ENCODE measurements at regions not wholly inside any gene's neighbourhood (a gene's known extent, or its start where the extent isn't known, plus 50 kb on each side); places are given as distances from the start of the nearest gene placed in this dataset.

DNA sequence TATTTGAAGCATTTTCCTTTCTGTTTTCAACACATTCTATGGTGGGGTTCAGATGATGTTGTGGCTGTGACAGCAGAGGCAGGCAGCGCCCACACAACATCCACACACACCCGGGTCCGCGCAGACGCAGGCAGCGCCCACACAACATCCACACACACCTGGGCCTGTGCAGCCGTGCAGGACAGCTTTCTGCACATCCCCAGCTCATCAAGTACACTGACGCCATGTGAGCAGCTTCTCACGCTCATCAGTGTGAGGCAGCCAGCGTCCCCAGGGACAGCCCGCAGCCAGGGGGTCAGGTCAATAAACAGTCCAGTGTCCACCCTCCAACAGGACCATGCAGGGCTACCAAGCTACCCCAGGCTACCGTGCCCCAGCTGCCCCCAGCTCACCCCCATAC lies 272.8 kb upstream of the TCERG1L start:
- no peak for TF ChIP-seq CTCF (conservative IDR thresholded peaks at IDR 0.05; ENCODE audit: low read depth, low read length)
- DNase-seq (ENCODE audit: low read depth), result no peak
- no peak overlapping the region for H3K4me3 ChIP-seq (ENCODE audit: low read depth, low read length)

- no peak overlapping the region for H3K4me3 ChIP-seq (ENCODE audit: low read depth, low read length)
- no peak for DNase-seq (ENCODE audit: low read depth)
- no peak for TF ChIP-seq CTCF (conservative IDR thresholded peaks at IDR 0.05; ENCODE audit: low read depth, low read length)
Observed at GRCh38 chr10:131585761-131586160, 274.2 kb upstream of the TCERG1L start.

DNA sequence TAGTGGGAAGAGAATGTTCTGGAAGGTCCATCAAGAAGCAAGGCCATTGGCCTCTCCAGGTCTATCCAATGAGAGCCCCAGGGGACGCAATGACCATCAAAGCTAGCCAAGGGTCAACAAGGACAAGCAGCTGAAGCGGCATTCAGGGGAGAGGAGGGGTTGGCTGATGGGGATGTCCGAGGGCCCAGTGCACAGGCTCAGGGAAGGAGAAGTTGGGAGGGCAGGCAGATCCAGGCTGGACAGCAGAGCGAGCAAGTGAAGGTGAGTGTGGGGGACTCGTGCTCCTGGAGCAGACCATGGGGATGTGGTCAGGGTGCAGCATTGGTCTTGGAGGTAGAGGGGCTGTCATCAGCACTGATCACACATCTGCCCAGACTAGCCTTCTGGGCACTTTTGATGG lies 275.4 kb upstream of the TCERG1L start:
- no peak for TF ChIP-seq CTCF (conservative IDR thresholded peaks at IDR 0.05; ENCODE audit: low read depth, low read length)
- H3K4me3 ChIP-seq (ENCODE audit: low read depth, low read length), result no peak overlapping the region

DNA sequence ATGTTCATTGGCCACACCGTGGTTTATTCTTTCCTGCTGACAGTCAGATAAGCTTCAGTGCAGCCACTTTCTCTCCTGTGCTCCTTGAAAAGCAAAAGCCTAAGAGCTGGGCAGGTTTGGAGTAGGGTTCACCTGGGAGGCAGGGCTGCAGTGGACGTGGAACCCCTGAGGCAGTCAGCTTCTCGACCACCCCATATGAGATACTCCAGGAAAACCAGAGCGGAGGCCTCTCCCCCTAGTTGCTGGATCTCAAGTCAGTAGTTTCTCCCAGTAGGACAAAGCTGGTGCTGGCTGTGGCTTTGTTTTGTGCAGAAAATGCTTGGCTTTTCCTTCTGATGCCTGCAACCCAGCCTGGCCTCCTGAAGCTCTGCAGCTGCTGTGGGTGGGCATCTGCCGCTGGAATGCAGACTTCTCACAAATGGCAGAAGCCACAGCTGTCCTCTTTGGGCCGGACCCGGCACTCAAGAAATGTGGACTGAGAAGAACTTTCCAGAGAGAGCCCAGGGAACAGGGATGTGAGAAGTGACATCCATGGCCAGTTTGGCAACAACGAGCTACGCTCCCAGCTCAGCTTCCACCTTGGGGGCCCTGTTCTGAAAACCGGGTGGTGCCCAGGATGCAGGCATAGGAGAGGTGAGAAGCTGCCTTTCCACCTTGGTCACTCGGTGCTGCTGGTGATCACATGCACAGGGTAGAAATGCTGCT lies 276.6 kb upstream of the TCERG1L start:
- no peak for DNase-seq (ENCODE audit: low read depth)
- TF ChIP-seq CTCF (conservative IDR thresholded peaks at IDR 0.05; ENCODE audit: low read depth, low read length), result no peak

More for the DNA sequence above, 275.4 kb upstream of the TCERG1L start:
- DNase-seq (ENCODE audit: low read depth), result no peak

GRCh38 chr10:131588704-131589220 lies 277.2 kb upstream of the TCERG1L start:
- DNase-seq (ENCODE audit: low read depth), result no peak
- TF ChIP-seq CTCF (conservative IDR thresholded peaks at IDR 0.05; ENCODE audit: low read depth, low read length), result no peak
- no peak overlapping the region for H3K4me3 ChIP-seq (ENCODE audit: low read depth, low read length)

More for the DNA sequence above, 276.6 kb upstream of the TCERG1L start:
- no peak overlapping the region for H3K4me3 ChIP-seq (ENCODE audit: low read depth, low read length)

- TF ChIP-seq CTCF (conservative IDR thresholded peaks at IDR 0.05; ENCODE audit: low read depth, low read length), result no peak
- no peak for DNase-seq (ENCODE audit: low read depth)
- no peak overlapping the region for H3K4me3 ChIP-seq (ENCODE audit: low read depth, low read length)
Observed at GRCh38 chr10:131590567-131590966, 279.0 kb upstream of the TCERG1L start.

DNA sequence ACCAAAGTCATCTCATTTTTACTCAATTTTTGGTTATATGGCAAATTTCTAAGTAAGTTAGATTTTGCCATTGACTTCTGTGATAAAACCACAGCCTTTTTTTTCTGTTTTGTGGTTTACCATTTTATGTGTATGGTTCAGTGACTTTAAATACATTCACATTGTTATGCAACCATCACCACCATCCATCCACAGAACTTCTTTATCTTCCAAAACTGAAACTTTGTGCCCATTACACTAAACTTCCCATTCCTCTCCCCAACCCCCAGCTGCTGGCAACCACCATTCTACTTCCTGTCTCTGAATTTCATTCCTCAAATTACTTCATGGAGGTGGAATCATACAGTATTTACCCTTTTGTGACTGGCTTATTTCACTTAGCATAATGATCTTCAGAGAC lies 280.4 kb upstream of the TCERG1L start:
- H3K4me3 ChIP-seq (ENCODE audit: low read depth, low read length), result no peak overlapping the region
- no peak for DNase-seq (ENCODE audit: low read depth)
- no peak for TF ChIP-seq CTCF (conservative IDR thresholded peaks at IDR 0.05; ENCODE audit: low read depth, low read length)

Data from epithelial cell of proximal tubule (primary cell).